Activated T-helper 2 cell treated with anti-CD3 and anti-CD28 coated beads, Interferon-gamma antibody, Interleukin-2, Interleukin-4, amounts not matched to agents 10 μg/mL and 5 μg/mL and 100 μg/mL, durations not matched to agents 14 hours and 24 hours and 36 hours (primary cell): ENCODE measurements at regions not wholly inside any gene's neighbourhood (a gene's known extent, or its start where the extent isn't known, plus 50 kb on each side); places are given as distances from the start of the nearest gene placed in this dataset.

Source experiments
- DNase-seq: peaks from one replicate; pipeline ENCODE4 v3.0.0; 2021; ENCODE audit warnings: low spot score
- H3K27ac Mint-ChIP-seq: one replicate; pipeline ENCODE4 v1.8.0; 2021; ENCODE audit warnings: mixed read lengths
- H3K27me3 Mint-ChIP-seq: one replicate; pipeline ENCODE4 v1.8.0; 2021; ENCODE audit warnings: low read depth, mixed read lengths
- H3K36me3 Mint-ChIP-seq: one replicate; pipeline ENCODE4 v1.8.0; 2021; ENCODE audit warnings: low read depth, mixed read lengths
- H3K4me1 Mint-ChIP-seq: one replicate; pipeline ENCODE4 v1.8.0; 2021; ENCODE audit warnings: low read depth, mixed read lengths
- H3K4me3 Mint-ChIP-seq: one replicate; pipeline ENCODE4 v1.8.0; 2021; ENCODE audit warnings: low read depth, mild to moderate bottlenecking, moderate library complexity, mixed read lengths
- H3K9me3 Mint-ChIP-seq: one replicate; pipeline ENCODE4 v1.8.0; 2021; ENCODE audit warnings: mixed read lengths
- intact Hi-C: fragments of 100-400 bp; cut with micrococcal nuclease; formaldehyde crosslinking; loops from one replicate; pipeline ENCODE4 v1.15.1; 2023

DNA sequence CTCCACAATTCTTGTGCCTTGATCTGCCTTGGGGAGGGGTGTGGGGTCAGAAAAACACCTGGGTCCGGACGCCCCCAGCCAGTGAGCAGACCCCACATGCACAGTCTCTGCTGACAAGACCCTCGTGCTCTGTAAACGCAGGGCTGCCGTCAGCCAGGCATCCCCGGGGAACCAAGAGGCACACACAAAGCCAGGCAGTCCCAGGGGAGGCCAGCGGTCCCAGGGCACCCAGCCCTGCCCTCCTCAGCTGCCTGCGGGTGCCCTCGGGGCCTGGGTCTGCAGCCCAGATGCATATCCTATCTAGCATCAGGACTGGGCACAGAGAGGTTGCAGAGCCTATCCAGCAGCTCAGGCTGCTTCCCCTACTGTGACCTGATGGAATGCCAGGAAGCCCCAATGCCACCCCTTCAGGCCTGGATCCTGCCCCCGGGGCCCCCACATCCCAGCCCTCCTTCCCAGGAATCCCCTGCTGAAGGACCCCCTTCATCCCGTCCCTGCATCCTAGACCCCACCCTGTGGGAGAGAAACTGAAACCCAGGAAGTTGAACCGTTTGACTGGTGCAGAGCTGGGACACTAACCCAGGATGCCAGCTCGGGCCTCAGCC is 92.4 kb downstream of the MICALL2 start:
- H3K27me3 Mint-ChIP-seq = peaks cover 12% of the 10 kb centered on the region
- H3K27ac Mint-ChIP-seq = no peak overlapping the region
- H3K36me3 Mint-ChIP-seq = no peaks in the 10 kb centered on the region
- intact Hi-C loops = no loop called here
- no peaks in the 10 kb centered on the region for H3K9me3 Mint-ChIP-seq
- DNase-seq = no peak
- H3K4me3 Mint-ChIP-seq = no peak overlapping the region
- H3K4me1 Mint-ChIP-seq = no peaks in the 10 kb centered on the region

- no peak for DNase-seq
- Mint-ChIP-seq H3K4me3 (no peak overlapping the region), H3K36me3 (no peaks in the 10 kb centered on the region), H3K27me3 (peaks cover 12% of the 10 kb centered on the region), H3K27ac (no peak overlapping the region), H3K4me1 (no peaks in the 10 kb centered on the region), H3K9me3 (no peaks in the 10 kb centered on the region)
- intact Hi-C loops = no loop called here
Measured at GRCh38 chr7:1367501-1368183, 91.6 kb downstream of the MICALL2 start.

- no peaks in the 10 kb centered on the region for H3K36me3 Mint-ChIP-seq
- H3K9me3 Mint-ChIP-seq = no peaks in the 10 kb centered on the region
- intact Hi-C loops = no loop called here
- H3K4me3 Mint-ChIP-seq = no peak overlapping the region
- no peak for DNase-seq
- no peaks in the 10 kb centered on the region for H3K4me1 Mint-ChIP-seq
- no peak overlapping the region for H3K27ac Mint-ChIP-seq
- H3K27me3 Mint-ChIP-seq = peaks cover 12% of the 10 kb centered on the region
Measured at GRCh38 chr7:1368184-1368681, 91.0 kb downstream of the MICALL2 start.

- DNase-seq = peak; percentile 38
- Mint-ChIP-seq H3K36me3 (no peaks in the 10 kb centered on the region), H3K4me3 (peak overlapping the region; percentile 2), H3K27me3 (peaks cover 12% of the 10 kb centered on the region), H3K4me1 (no peaks in the 10 kb centered on the region), H3K27ac (no peak overlapping the region), H3K9me3 (no peaks in the 10 kb centered on the region)
- intact Hi-C loops = no loop called here
Measured at GRCh38 chr7:1368682-1369571, 90.3 kb downstream of the MICALL2 start.

- no peaks in the 10 kb centered on the region for H3K36me3 Mint-ChIP-seq
- DNase-seq = no peak
- peaks cover 12% of the 10 kb centered on the region for H3K27me3 Mint-ChIP-seq
- H3K27ac Mint-ChIP-seq = no peak overlapping the region
- intact Hi-C loops = no loop called here
- no peak overlapping the region for H3K4me3 Mint-ChIP-seq
- H3K4me1 Mint-ChIP-seq = no peaks in the 10 kb centered on the region
- H3K9me3 Mint-ChIP-seq = no peaks in the 10 kb centered on the region
Measured at GRCh38 chr7:1369916-1370657, 89.2 kb downstream of the MICALL2 start.

DNA sequence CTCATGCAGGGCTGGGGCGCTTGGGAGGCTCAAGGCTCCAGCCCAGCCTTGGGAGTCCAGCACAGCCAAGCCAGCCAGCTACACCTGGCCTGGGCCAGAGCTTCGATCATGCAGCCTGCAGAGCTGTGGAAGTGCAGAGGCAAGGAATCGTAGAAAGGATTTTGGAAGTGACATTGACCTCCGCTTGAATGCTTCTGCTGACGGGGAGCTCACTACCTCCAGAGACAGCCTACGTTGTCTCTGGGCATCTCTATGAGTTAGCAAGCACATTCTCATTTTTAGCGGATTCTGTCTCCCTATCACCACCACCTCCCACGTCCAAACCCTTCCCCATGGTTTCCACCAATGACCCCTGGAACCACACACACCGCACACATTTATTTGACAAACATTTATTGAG is 88.5 kb downstream of the MICALL2 start:
- Mint-ChIP-seq H3K27me3 (peaks cover 12% of the 10 kb centered on the region), H3K36me3 (no peaks in the 10 kb centered on the region), H3K4me3 (no peak overlapping the region), H3K4me1 (no peaks in the 10 kb centered on the region), H3K27ac (no peak overlapping the region), H3K9me3 (no peaks in the 10 kb centered on the region)
- DNase-seq = no peak
- intact Hi-C loops = no loop called here

DNA sequence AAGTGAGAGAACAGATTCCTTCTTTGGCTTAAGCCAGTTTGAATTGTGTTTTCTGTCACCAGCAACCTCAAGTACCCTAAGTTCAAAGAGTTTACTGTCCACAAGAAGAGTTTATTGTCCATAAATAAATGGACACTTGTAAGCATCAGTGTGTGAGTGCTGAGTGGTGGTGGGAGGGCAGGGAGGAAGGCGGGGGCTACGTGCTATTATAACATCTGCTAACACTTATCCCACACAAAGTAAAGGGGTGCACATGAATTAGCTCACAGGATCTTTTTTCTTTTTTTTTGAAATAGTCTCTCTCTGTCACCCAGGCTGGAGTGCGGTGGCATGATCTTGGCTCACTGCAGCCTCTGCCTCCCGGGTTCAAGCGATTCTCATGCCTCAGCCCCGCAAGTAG is 87.2 kb downstream of the MICALL2 start:
- no peaks in the 10 kb centered on the region for H3K36me3 Mint-ChIP-seq
- no peak overlapping the region for H3K4me3 Mint-ChIP-seq
- peaks cover 11% of the 10 kb centered on the region for H3K27me3 Mint-ChIP-seq
- H3K9me3 Mint-ChIP-seq = no peaks in the 10 kb centered on the region
- intact Hi-C loops = no loop called here
- no peaks in the 10 kb centered on the region for H3K4me1 Mint-ChIP-seq
- H3K27ac Mint-ChIP-seq = no peak overlapping the region
- DNase-seq = no peak

GRCh38 chr7:1372671-1373379 is 86.4 kb downstream of the MICALL2 start:
- no peaks in the 10 kb centered on the region for H3K9me3 Mint-ChIP-seq
- no peak overlapping the region for H3K27ac Mint-ChIP-seq
- intact Hi-C loops = no loop called here
- peaks cover 4% of the 10 kb centered on the region for H3K27me3 Mint-ChIP-seq
- H3K4me3 Mint-ChIP-seq = no peak overlapping the region
- DNase-seq = no peak
- no peaks in the 10 kb centered on the region for H3K4me1 Mint-ChIP-seq
- H3K36me3 Mint-ChIP-seq = no peaks in the 10 kb centered on the region

GRCh38 chr7:1377111-1377909 is 82.0 kb downstream of the MICALL2 start:
- no peak overlapping the region for H3K27ac Mint-ChIP-seq

GRCh38 chr7:1378610-1379601 is 80.4 kb downstream of the MICALL2 start:
- Mint-ChIP-seq H3K36me3 (no peaks in the 10 kb centered on the region), H3K27me3 (no peaks in the 10 kb centered on the region), H3K4me1 (no peaks in the 10 kb centered on the region), H3K27ac (no peak overlapping the region), H3K4me3 (no peak overlapping the region), H3K9me3 (no peaks in the 10 kb centered on the region)
- intact Hi-C loops = no loop called here
- DNase-seq = no peak

More at GRCh38 chr7:1377111-1377909, 82.0 kb downstream of the MICALL2 start:
- intact Hi-C loops = no loop called here
- no peak overlapping the region for H3K4me3 Mint-ChIP-seq
- DNase-seq = no peak
- no peaks in the 10 kb centered on the region for H3K36me3 Mint-ChIP-seq
- H3K4me1 Mint-ChIP-seq = no peaks in the 10 kb centered on the region
- H3K27me3 Mint-ChIP-seq = no peaks in the 10 kb centered on the region
- no peaks in the 10 kb centered on the region for H3K9me3 Mint-ChIP-seq
